ENCODE measurements at regions not wholly inside any gene's neighbourhood (a gene's known extent, or its start where the extent isn't known, plus 50 kb on each side); places are given as distances from the start of the nearest gene placed in this dataset.
A peak's percentile ranks its signal among the peaks of the same experiment; 100 is the strongest.

- no peaks in the 10 kb centered on the region for H3K36me3 ChIP-seq (ENCODE audit: control insufficient read depth, insufficient read depth, low read length)
- H3K27ac ChIP-seq (ENCODE audit: low read length) = no peak overlapping the region
- H3K4me3 ChIP-seq (ENCODE audit: low read length) = no peak overlapping the region
- H3K4me1 ChIP-seq (ENCODE audit: control insufficient read depth, insufficient read depth, low read length) = no peaks in the 10 kb centered on the region
- H3K9me3 ChIP-seq (replicated peaks; ENCODE audit: control insufficient read depth, low read depth, low read length) = no peaks in the 10 kb centered on the region
- peak; percentile 1 for DNase-seq
- no peaks in the 10 kb centered on the region for H3K27me3 ChIP-seq (ENCODE audit: control insufficient read depth, insufficient read depth, low read length)
Observed at GRCh38 chr3:95048564-95048963, 985.7 kb downstream of the NSUN3 start.

DNA sequence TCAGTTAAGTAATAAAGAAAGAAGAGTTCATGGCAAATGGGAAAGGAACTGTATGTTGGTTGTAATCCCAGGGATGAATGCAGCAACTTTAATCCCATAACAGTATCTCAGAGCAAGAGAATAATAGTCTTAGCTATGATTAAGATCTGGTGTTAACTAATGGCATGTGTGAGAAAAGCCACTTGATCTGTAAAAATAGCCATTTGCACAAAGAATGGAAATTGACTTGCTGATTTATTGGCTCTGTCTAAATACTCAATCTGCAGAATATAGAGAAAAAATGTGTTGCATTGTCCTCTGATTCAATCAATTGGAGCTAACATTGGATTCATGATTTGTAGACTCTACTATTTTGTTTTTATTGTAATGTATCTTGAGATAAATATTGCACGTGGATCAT is 987.0 kb downstream of the NSUN3 start:
- Histone ChIP-seq H3K27ac (ENCODE audit: low read length) (no peak overlapping the region), H3K36me3 (ENCODE audit: control insufficient read depth, insufficient read depth, low read length) (no peaks in the 10 kb centered on the region), H3K27me3 (ENCODE audit: control insufficient read depth, insufficient read depth, low read length) (no peaks in the 10 kb centered on the region), H3K4me3 (ENCODE audit: low read length) (no peak overlapping the region), H3K9me3 (replicated peaks; ENCODE audit: control insufficient read depth, low read depth, low read length) (no peaks in the 10 kb centered on the region), H3K4me1 (ENCODE audit: control insufficient read depth, insufficient read depth, low read length) (no peaks in the 10 kb centered on the region)
- no peak for DNase-seq
- WGBS (ENCODE audit: insufficient coverage) = no CpG with 5 or more reads among the region's 1 CpG

- Histone ChIP-seq H3K4me3 (ENCODE audit: low read length) (no peak overlapping the region), H3K4me1 (ENCODE audit: control insufficient read depth, insufficient read depth, low read length) (no peaks in the 10 kb centered on the region), H3K9me3 (replicated peaks; ENCODE audit: control insufficient read depth, low read depth, low read length) (no peaks in the 10 kb centered on the region), H3K27ac (ENCODE audit: low read length) (no peak overlapping the region), H3K36me3 (ENCODE audit: control insufficient read depth, insufficient read depth, low read length) (no peaks in the 10 kb centered on the region), H3K27me3 (ENCODE audit: control insufficient read depth, insufficient read depth, low read length) (no peaks in the 10 kb centered on the region)
- no CpG with 5 or more reads among the region's 2 CpGs for WGBS (ENCODE audit: insufficient coverage)
- DNase-seq = no peak
Observed at GRCh38 chr3:95055288-95055687, 992.4 kb downstream of the NSUN3 start.

GRCh38 chr3:95082191-95082590 is 1019.3 kb downstream of the NSUN3 start:
- Histone ChIP-seq H3K27me3 (ENCODE audit: control insufficient read depth, insufficient read depth, low read length) (no peaks in the 10 kb centered on the region), H3K27ac (ENCODE audit: low read length) (no peak overlapping the region), H3K4me3 (ENCODE audit: low read length) (no peak overlapping the region), H3K4me1 (ENCODE audit: control insufficient read depth, insufficient read depth, low read length) (no peaks in the 10 kb centered on the region), H3K36me3 (ENCODE audit: control insufficient read depth, insufficient read depth, low read length) (no peaks in the 10 kb centered on the region), H3K9me3 (replicated peaks; ENCODE audit: control insufficient read depth, low read depth, low read length) (no peaks in the 10 kb centered on the region)
- WGBS (ENCODE audit: insufficient coverage) = no CpG with 5 or more reads among the region's 3 CpGs
- DNase-seq = no peak

- Histone ChIP-seq H3K9me3 (replicated peaks; ENCODE audit: control insufficient read depth, low read depth, low read length) (no peaks in the 10 kb centered on the region), H3K27me3 (ENCODE audit: control insufficient read depth, insufficient read depth, low read length) (no peaks in the 10 kb centered on the region), H3K27ac (ENCODE audit: low read length) (no peak overlapping the region), H3K4me3 (ENCODE audit: low read length) (no peak overlapping the region), H3K36me3 (ENCODE audit: control insufficient read depth, insufficient read depth, low read length) (no peaks in the 10 kb centered on the region), H3K4me1 (ENCODE audit: control insufficient read depth, insufficient read depth, low read length) (no peaks in the 10 kb centered on the region)
- no peak for DNase-seq
Observed at GRCh38 chr3:95084738-95085137, 1021.9 kb downstream of the NSUN3 start.

DNA sequence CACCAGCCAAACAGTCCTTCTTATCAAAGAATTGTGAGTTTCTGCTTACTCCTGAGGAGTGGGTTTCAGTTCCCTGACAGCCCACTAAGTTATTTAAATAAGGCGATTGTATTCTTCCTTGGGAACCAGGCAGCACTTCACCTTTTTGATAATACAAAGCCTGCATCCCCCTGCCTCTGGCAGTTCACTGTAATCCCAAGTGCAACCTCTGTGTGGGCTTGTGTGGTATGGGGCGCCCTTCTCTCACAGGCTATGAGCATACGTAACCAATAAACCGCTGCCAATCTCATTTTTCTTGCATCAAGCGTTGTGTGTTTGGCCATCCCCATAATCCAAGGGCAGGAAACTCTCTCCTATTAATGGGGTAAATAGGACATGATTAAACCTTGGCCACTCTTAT is 1025.6 kb downstream of the NSUN3 start:
- no CpG with 5 or more reads among the region's 5 CpGs for whole genome bisulfite sequencing (ENCODE audit: insufficient coverage)
- H3K4me3 ChIP-seq (ENCODE audit: low read length) = no peak overlapping the region
- H3K9me3 ChIP-seq (replicated peaks; ENCODE audit: control insufficient read depth, low read depth, low read length) = no peaks in the 10 kb centered on the region
- no peaks in the 10 kb centered on the region for H3K27me3 ChIP-seq (ENCODE audit: control insufficient read depth, insufficient read depth, low read length)
- no peaks in the 10 kb centered on the region for H3K36me3 ChIP-seq (ENCODE audit: control insufficient read depth, insufficient read depth, low read length)
- no peaks in the 10 kb centered on the region for H3K4me1 ChIP-seq (ENCODE audit: control insufficient read depth, insufficient read depth, low read length)
- H3K27ac ChIP-seq (ENCODE audit: low read length) = no peak overlapping the region
- DNase-seq = no peak

DNA sequence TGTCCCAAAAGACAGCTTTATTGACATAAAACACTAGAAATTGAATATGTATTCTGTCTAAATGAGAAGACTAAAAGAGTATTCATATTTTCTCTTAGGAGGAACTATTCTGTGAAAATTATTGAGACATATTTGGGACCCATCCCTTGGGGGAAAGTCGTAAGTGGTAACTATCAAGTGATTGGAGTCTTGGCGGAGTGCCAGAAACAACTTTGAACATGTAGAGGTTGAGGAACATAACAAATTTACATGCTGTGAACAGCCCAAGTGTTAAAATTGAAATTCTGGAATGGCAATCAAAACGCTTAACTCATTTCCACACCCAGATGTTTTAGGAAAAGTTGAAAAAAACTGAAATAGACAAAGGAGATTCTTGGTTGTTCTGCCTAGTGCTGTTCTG is 1034.6 kb downstream of the NSUN3 start:
- no peak overlapping the region for H3K27ac ChIP-seq (ENCODE audit: low read length)
- H3K36me3 ChIP-seq (ENCODE audit: control insufficient read depth, insufficient read depth, low read length) = no peaks in the 10 kb centered on the region
- 40% methylated on average over 1 of the region's 3 CpGs for WGBS (ENCODE audit: insufficient coverage)
- no peaks in the 10 kb centered on the region for H3K27me3 ChIP-seq (ENCODE audit: control insufficient read depth, insufficient read depth, low read length)
- H3K9me3 ChIP-seq (replicated peaks; ENCODE audit: control insufficient read depth, low read depth, low read length) = no peaks in the 10 kb centered on the region
- DNase-seq = peak; percentile 4
- H3K4me1 ChIP-seq (ENCODE audit: control insufficient read depth, insufficient read depth, low read length) = no peaks in the 10 kb centered on the region
- no peak overlapping the region for H3K4me3 ChIP-seq (ENCODE audit: low read length)

DNA sequence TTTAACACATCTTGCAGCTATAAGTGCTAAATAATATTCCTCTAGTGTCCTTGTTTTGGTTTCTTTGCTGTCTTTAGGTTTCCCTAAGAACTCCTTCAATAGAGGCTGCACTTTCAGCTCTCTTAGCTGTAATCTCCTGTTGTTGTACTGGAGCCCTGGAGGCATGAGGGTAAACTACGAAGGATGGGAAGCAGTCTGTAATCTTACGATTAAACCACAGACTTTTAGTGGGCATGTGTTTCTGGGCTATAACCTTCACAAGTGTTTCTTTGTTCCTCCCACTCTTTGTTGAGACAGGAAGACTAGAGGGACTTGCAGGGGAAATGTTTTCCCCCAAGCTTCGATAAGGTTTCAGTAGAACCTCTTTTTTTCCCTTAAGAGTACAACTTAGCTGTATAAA is 1058.1 kb downstream of the NSUN3 start:
- H3K27ac ChIP-seq (ENCODE audit: low read length) = no peak overlapping the region
- no peaks in the 10 kb centered on the region for H3K4me1 ChIP-seq (ENCODE audit: control insufficient read depth, insufficient read depth, low read length)
- no peaks in the 10 kb centered on the region for H3K27me3 ChIP-seq (ENCODE audit: control insufficient read depth, insufficient read depth, low read length)
- H3K36me3 ChIP-seq (ENCODE audit: control insufficient read depth, insufficient read depth, low read length) = no peaks in the 10 kb centered on the region
- no peaks in the 10 kb centered on the region for H3K9me3 ChIP-seq (replicated peaks; ENCODE audit: control insufficient read depth, low read depth, low read length)
- 50% methylated on average over 1 of the region's 3 CpGs for WGBS (ENCODE audit: insufficient coverage)
- no peak for DNase-seq
- H3K4me3 ChIP-seq (ENCODE audit: low read length) = no peak overlapping the region

DNA sequence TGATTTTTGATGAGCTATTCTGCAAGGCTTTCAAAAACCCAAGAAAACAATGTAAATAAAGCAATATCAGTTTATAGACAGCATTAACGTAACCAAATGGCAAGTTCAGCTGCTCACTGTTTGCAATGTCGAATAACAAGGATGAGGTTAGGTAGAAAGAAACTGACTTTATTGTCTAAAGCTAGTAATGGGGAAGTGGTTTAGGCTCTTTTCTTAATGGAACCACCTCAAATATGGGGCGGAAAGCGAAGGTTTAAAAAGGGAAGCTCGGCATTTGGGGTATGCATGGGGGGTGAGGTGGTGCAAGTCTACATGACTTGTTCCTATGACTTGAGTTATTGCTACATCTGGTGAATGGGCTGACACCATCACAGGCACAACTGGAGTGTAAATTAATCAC is 1060.2 kb downstream of the NSUN3 start:
- 72% methylated on average over 4 of the region's 5 CpGs for WGBS (ENCODE audit: insufficient coverage)
- H3K4me1 ChIP-seq (ENCODE audit: control insufficient read depth, insufficient read depth, low read length) = no peaks in the 10 kb centered on the region
- H3K36me3 ChIP-seq (ENCODE audit: control insufficient read depth, insufficient read depth, low read length) = no peaks in the 10 kb centered on the region
- no peak for DNase-seq
- H3K27me3 ChIP-seq (ENCODE audit: control insufficient read depth, insufficient read depth, low read length) = no peaks in the 10 kb centered on the region
- H3K4me3 ChIP-seq (ENCODE audit: low read length) = no peak overlapping the region
- no peaks in the 10 kb centered on the region for H3K9me3 ChIP-seq (replicated peaks; ENCODE audit: control insufficient read depth, low read depth, low read length)
- H3K27ac ChIP-seq (ENCODE audit: low read length) = no peak overlapping the region

DNA sequence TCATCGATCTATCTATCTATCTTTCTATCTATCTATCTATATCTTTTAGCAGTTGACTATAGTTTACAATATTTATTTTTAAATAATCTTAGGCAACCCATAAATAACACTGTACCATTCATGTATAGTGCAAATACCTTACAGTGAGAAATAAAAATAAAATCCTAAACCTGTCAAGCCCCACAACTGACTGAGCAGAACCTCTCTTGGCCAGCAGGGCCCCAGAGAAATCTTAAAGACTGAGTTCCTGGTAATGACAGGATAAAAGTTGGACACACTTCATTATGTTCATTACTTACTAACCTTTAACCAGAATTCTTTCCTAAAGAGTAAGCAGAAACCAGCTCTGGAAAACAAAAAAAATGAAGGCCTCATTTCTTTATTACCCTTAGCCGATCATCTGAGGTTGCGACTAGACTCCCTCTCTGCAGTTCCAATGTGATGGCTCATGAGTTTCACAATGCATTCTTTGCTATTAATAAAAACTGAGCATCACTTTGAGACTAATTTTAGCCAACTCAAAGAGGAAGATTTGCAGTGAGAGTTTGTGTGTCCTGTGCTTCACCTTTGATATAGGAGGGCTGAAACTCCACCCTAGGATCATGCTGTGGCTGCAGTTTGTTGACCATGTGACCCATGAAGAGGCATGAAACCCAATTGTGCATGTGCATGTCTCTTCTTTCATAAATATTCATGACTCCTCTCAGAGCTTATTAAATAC is 1072.0 kb downstream of the NSUN3 start:
- H3K9me3 ChIP-seq (replicated peaks; ENCODE audit: control insufficient read depth, low read depth, low read length) = no peaks in the 10 kb centered on the region
- DNase-seq = peak; percentile 0
- H3K27ac ChIP-seq (ENCODE audit: low read length) = no peak overlapping the region
- H3K4me3 ChIP-seq (ENCODE audit: low read length) = no peak overlapping the region
- H3K4me1 ChIP-seq (ENCODE audit: control insufficient read depth, insufficient read depth, low read length) = no peaks in the 10 kb centered on the region
- H3K27me3 ChIP-seq (ENCODE audit: control insufficient read depth, insufficient read depth, low read length) = no peaks in the 10 kb centered on the region
- WGBS (ENCODE audit: insufficient coverage) = no CpG with 5 or more reads among the region's 3 CpGs
- no peaks in the 10 kb centered on the region for H3K36me3 ChIP-seq (ENCODE audit: control insufficient read depth, insufficient read depth, low read length)

- 67% methylated on average over 1 of the region's 3 CpGs for WGBS (ENCODE audit: insufficient coverage)
- H3K4me1 ChIP-seq (ENCODE audit: control insufficient read depth, insufficient read depth, low read length) = no peaks in the 10 kb centered on the region
- no peak overlapping the region for H3K27ac ChIP-seq (ENCODE audit: low read length)
- no peaks in the 10 kb centered on the region for H3K36me3 ChIP-seq (ENCODE audit: control insufficient read depth, insufficient read depth, low read length)
- H3K27me3 ChIP-seq (ENCODE audit: control insufficient read depth, insufficient read depth, low read length) = no peaks in the 10 kb centered on the region
- H3K4me3 ChIP-seq (ENCODE audit: low read length) = no peak overlapping the region
- DNase-seq = no peak
- H3K9me3 ChIP-seq (replicated peaks; ENCODE audit: control insufficient read depth, low read depth, low read length) = no peaks in the 10 kb centered on the region
Observed at GRCh38 chr3:95148107-95148506, 1085.2 kb downstream of the NSUN3 start.

Measured in muscle of leg (tissue), 3 donors.